ENCODE measurements at regions not wholly inside any gene's neighbourhood (a gene's known extent, or its start where the extent isn't known, plus 50 kb on each side); places are given as distances from the start of the nearest gene placed in this dataset.

GRCh38 chr13:76751278-76751677, 134.9 kb downstream of the KCTD12 start:
- ChIA-PET POLR2A (no interaction called here), CTCF (no interaction called here)
- no peak for DNase-seq (ENCODE audit: extremely low spot score)
- no peak for TF ChIP-seq ARNT (IDR thresholded peaks at IDR 0.05)

- CTCF ChIA-PET = no interaction called here
- POLR2A ChIA-PET = no interaction called here
- DNase-seq (ENCODE audit: extremely low spot score) = no peak
- TF ChIP-seq LEF1 (IDR thresholded peaks at IDR 0.05; ENCODE audit: borderline replicate concordance) = no peak
- no peak for TF ChIP-seq SP1 (IDR thresholded peaks at IDR 0.05)
- no peak for TF ChIP-seq SUZ12 (IDR thresholded peaks at IDR 0.05)
- no peak for TF ChIP-seq FOXK2 (IDR thresholded peaks at IDR 0.05)
- TF ChIP-seq CTBP1 (IDR thresholded peaks at IDR 0.05; ENCODE audit: borderline replicate concordance) = no peak
- TF ChIP-seq L3MBTL2 (conservative IDR thresholded peaks at IDR 0.05) = no peak
- no peak for TF ChIP-seq ARNT (IDR thresholded peaks at IDR 0.05)
- no peak for TF ChIP-seq ELF4 (IDR thresholded peaks at IDR 0.05)
- TF ChIP-seq TARDBP (IDR thresholded peaks at IDR 0.05) = no peak
- TF ChIP-seq HDGF (IDR thresholded peaks at IDR 0.05; ENCODE audit: borderline replicate concordance) = no peak
- no peak for TF ChIP-seq NFRKB (IDR thresholded peaks at IDR 0.05)
- TF ChIP-seq FOXM1 (IDR thresholded peaks at IDR 0.05; ENCODE audit: borderline replicate concordance) = no peak
- no peak for TF ChIP-seq ZNF384 (IDR thresholded peaks at IDR 0.05)
- TF ChIP-seq BHLHE40 (IDR thresholded peaks at IDR 0.05; ENCODE audit: borderline replicate concordance) = no peak
- TF ChIP-seq PKNOX1 (IDR thresholded peaks at IDR 0.05) = no peak
- TF ChIP-seq FOXA1 (IDR thresholded peaks at IDR 0.05) = no peak
These were observed 136.1 kb downstream of the KCTD12 start for GRCh38 chr13:76750126-76750525.

GRCh38 chr13:76745261-76746200, 140.7 kb downstream of the KCTD12 start:
- no peak for DNase-seq (ENCODE audit: extremely low spot score)
- POLR2A ChIA-PET = no interaction called here
- CTCF ChIA-PET = interaction anchor here (0.6 to 0.9 kb wide), 2 partner anchors 139 to 143 kb away, joined by 3 read pairs; no protein-coding TSS in a partner anchor
- TF ChIP-seq L3MBTL2 (conservative IDR thresholded peaks at IDR 0.05) (no peak), ELF4 (IDR thresholded peaks at IDR 0.05) (no peak), PKNOX1 (IDR thresholded peaks at IDR 0.05) (no peak), SUZ12 (IDR thresholded peaks at IDR 0.05) (no peak), BHLHE40 (IDR thresholded peaks at IDR 0.05; ENCODE audit: borderline replicate concordance) (no peak), LEF1 (IDR thresholded peaks at IDR 0.05; ENCODE audit: borderline replicate concordance) (no peak), FOXA1 (IDR thresholded peaks at IDR 0.05) (no peak), FOXK2 (IDR thresholded peaks at IDR 0.05) (no peak), ZNF384 (IDR thresholded peaks at IDR 0.05) (no peak), ARNT (IDR thresholded peaks at IDR 0.05) (no peak), CTBP1 (IDR thresholded peaks at IDR 0.05; ENCODE audit: borderline replicate concordance) (no peak), FOXM1 (IDR thresholded peaks at IDR 0.05; ENCODE audit: borderline replicate concordance) (no peak), SP1 (IDR thresholded peaks at IDR 0.05) (no peak), NFRKB (IDR thresholded peaks at IDR 0.05) (no peak), TARDBP (IDR thresholded peaks at IDR 0.05) (no peak), HDGF (IDR thresholded peaks at IDR 0.05; ENCODE audit: borderline replicate concordance) (no peak)

- TF ChIP-seq CTBP1 (IDR thresholded peaks at IDR 0.05; ENCODE audit: borderline replicate concordance) (no peak), LEF1 (IDR thresholded peaks at IDR 0.05; ENCODE audit: borderline replicate concordance) (no peak), HDGF (IDR thresholded peaks at IDR 0.05; ENCODE audit: borderline replicate concordance) (no peak), FOXA1 (IDR thresholded peaks at IDR 0.05) (no peak), ELF4 (IDR thresholded peaks at IDR 0.05) (no peak), FOXM1 (IDR thresholded peaks at IDR 0.05; ENCODE audit: borderline replicate concordance) (no peak), ZNF384 (IDR thresholded peaks at IDR 0.05) (no peak), NFRKB (IDR thresholded peaks at IDR 0.05) (no peak)
- CTCF ChIA-PET = no interaction called here
- POLR2A ChIA-PET = no interaction called here
- no peak for DNase-seq (ENCODE audit: extremely low spot score)
These were observed 144.6 kb downstream of the KCTD12 start for GRCh38 chr13:76741624-76742023.

- POLR2A ChIA-PET = no interaction called here
- CTCF ChIA-PET = no interaction called here
- TF ChIP-seq PKNOX1 (IDR thresholded peaks at IDR 0.05) = no peak
- no peak for TF ChIP-seq SUZ12 (IDR thresholded peaks at IDR 0.05)
- TF ChIP-seq FOXM1 (IDR thresholded peaks at IDR 0.05; ENCODE audit: borderline replicate concordance) = no peak
- TF ChIP-seq FOXA1 (IDR thresholded peaks at IDR 0.05) = no peak
- no peak for TF ChIP-seq ELF4 (IDR thresholded peaks at IDR 0.05)
- no peak for TF ChIP-seq CTBP1 (IDR thresholded peaks at IDR 0.05; ENCODE audit: borderline replicate concordance)
- no peak for TF ChIP-seq NFRKB (IDR thresholded peaks at IDR 0.05)
- no peak for TF ChIP-seq ZNF384 (IDR thresholded peaks at IDR 0.05)
- TF ChIP-seq HDGF (IDR thresholded peaks at IDR 0.05; ENCODE audit: borderline replicate concordance) = no peak
- no peak for TF ChIP-seq BHLHE40 (IDR thresholded peaks at IDR 0.05; ENCODE audit: borderline replicate concordance)
- no peak for TF ChIP-seq ARNT (IDR thresholded peaks at IDR 0.05)
- no peak for TF ChIP-seq L3MBTL2 (conservative IDR thresholded peaks at IDR 0.05)
- TF ChIP-seq LEF1 (IDR thresholded peaks at IDR 0.05; ENCODE audit: borderline replicate concordance) = no peak
- no peak for TF ChIP-seq SP1 (IDR thresholded peaks at IDR 0.05)
- no peak for TF ChIP-seq FOXK2 (IDR thresholded peaks at IDR 0.05)
- TF ChIP-seq TARDBP (IDR thresholded peaks at IDR 0.05) = no peak
- no peak for DNase-seq (ENCODE audit: extremely low spot score)
These were observed 145.2 kb downstream of the KCTD12 start for GRCh38 chr13:76741046-76741445.

- POLR2A ChIA-PET = interaction anchor here (0.6 kb wide), 1 partner anchor 146 kb away, joined by 3 read pairs; no protein-coding TSS in a partner anchor
- TF ChIP-seq HDGF (IDR thresholded peaks at IDR 0.05; ENCODE audit: borderline replicate concordance) (no peak), TARDBP (IDR thresholded peaks at IDR 0.05) (no peak), FOXK2 (IDR thresholded peaks at IDR 0.05) (no peak), CTBP1 (IDR thresholded peaks at IDR 0.05; ENCODE audit: borderline replicate concordance) (no peak), L3MBTL2 (conservative IDR thresholded peaks at IDR 0.05) (no peak), ARNT (IDR thresholded peaks at IDR 0.05) (no peak), PKNOX1 (IDR thresholded peaks at IDR 0.05) (no peak), LEF1 (IDR thresholded peaks at IDR 0.05; ENCODE audit: borderline replicate concordance) (no peak), ZNF384 (IDR thresholded peaks at IDR 0.05) (no peak), FOXA1 (IDR thresholded peaks at IDR 0.05) (no peak), NFRKB (IDR thresholded peaks at IDR 0.05) (no peak), SUZ12 (IDR thresholded peaks at IDR 0.05) (no peak), BHLHE40 (IDR thresholded peaks at IDR 0.05; ENCODE audit: borderline replicate concordance) (no peak), ELF4 (IDR thresholded peaks at IDR 0.05) (no peak), FOXM1 (IDR thresholded peaks at IDR 0.05; ENCODE audit: borderline replicate concordance) (no peak), SP1 (IDR thresholded peaks at IDR 0.05) (no peak)
- CTCF ChIA-PET = no interaction called here
- no peak for DNase-seq (ENCODE audit: extremely low spot score)
These were observed 147.6 kb downstream of the KCTD12 start for GRCh38 chr13:76738616-76739015.

All from HEK293T (cell line).